ENCODE measurements at regions not wholly inside any gene's neighbourhood (a gene's known extent, or its start where the extent isn't known, plus 50 kb on each side); places are given as distances from the start of the nearest gene placed in this dataset.

DNA sequence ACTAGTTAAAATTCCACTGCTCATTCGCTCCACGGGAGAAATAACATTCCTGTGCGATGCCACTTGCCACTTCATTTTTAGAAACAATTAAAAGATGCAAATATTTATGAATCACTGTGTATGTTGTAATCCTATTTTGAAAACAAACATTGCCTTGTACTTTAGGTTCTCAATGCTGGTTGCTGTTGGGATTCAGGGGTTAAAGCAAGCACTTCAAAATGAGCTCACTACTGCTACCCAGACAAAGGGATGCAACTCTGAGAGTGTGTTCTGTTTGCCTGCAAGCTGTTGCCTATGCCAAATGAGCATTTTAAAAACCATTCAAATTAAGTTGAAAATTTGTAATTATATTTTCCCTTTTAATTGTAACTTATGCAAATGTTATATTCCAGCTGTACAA is 87.5 kb downstream of the RWDD3 start:
- TF ChIP-seq, protein P1, sequence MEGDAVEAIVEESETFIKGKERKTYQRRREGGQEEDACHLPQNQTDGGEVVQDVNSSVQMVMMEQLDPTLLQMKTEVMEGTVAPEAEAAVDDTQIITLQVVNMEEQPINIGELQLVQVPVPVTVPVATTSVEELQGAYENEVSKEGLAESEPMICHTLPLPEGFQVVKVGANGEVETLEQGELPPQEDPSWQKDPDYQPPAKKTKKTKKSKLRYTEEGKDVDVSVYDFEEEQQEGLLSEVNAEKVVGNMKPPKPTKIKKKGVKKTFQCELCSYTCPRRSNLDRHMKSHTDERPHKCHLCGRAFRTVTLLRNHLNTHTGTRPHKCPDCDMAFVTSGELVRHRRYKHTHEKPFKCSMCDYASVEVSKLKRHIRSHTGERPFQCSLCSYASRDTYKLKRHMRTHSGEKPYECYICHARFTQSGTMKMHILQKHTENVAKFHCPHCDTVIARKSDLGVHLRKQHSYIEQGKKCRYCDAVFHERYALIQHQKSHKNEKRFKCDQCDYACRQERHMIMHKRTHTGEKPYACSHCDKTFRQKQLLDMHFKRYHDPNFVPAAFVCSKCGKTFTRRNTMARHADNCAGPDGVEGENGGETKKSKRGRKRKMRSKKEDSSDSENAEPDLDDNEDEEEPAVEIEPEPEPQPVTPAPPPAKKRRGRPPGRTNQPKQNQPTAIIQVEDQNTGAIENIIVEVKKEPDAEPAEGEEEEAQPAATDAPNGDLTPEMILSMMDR (IDR thresholded peaks at IDR 0.05) = no peak
- no peak overlapping the region for H3K4me2 ChIP-seq (replicated peaks; ENCODE audit: extremely low read depth, low read length, poor library complexity, severe bottlenecking)
- H3K36me3 Mint-ChIP-seq = no peaks in the 10 kb centered on the region
- no peaks in the 10 kb centered on the region for H3K4me1 ChIP-seq (ENCODE audit: control insufficient read depth in 1 of 2, insufficient read depth in 2 of 2, low read length in 2 of 2)
- intact Hi-C loops (cut with micrococcal nuclease) = no loop called here
- H3K9me3 Mint-ChIP-seq = peaks cover 0 to 4% (median 0%) of the 10 kb centered on the region in 7 donors
- H3K27ac Mint-ChIP-seq = no peak overlapping the region
- no peak overlapping the region for H3K4me3 Mint-ChIP-seq
- no peak for DNase-seq
- H2AFZ ChIP-seq (ENCODE audit: insufficient read depth, low read depth, low read length, poor library complexity, severe bottlenecking) = no peak overlapping the region
- H3K79me2 ChIP-seq (ENCODE audit: insufficient read depth, low read length) = no peaks in the 10 kb centered on the region
- no CpG with 5 or more reads among the region's 3 CpGs for WGBS (ENCODE audit: insufficient coverage)
- no peaks in the 10 kb centered on the region for H3K9me3 ChIP-seq (replicated peaks in 1 of 2; ENCODE audit: control insufficient read depth in 1 of 2, insufficient read depth in 1 of 2, low read length in 2 of 2)
- H4K20me1 ChIP-seq (ENCODE audit: insufficient read depth, low read length) = no peaks in the 10 kb centered on the region
- no peaks in the 10 kb centered on the region for H3K36me3 ChIP-seq (replicated peaks in 1 of 2; ENCODE audit: control insufficient read depth in 1 of 2, insufficient read depth in 2 of 2, low read length in 2 of 2)
- no peak overlapping the region for H3K9ac ChIP-seq (ENCODE audit: insufficient read depth, low read length, poor library complexity, severe bottlenecking)
- no peak overlapping the region for H3K4me3 ChIP-seq (replicated peaks in 1 of 3; ENCODE audit: low read depth in 2 of 3, low read length in 3 of 3)
- H3K27me3 Mint-ChIP-seq (ENCODE audit: low read depth in 3 of 3) = peaks cover 0 to 5% (median 0%) of the 10 kb centered on the region in 3 donors
- no peak overlapping the region for H3K27ac ChIP-seq (ENCODE audit: low read depth in 1 of 2, low read length in 2 of 2)
- H3K27me3 ChIP-seq (ENCODE audit: control insufficient read depth in 2 of 2, insufficient read depth in 2 of 2, low read length in 2 of 2) = no peaks in the 10 kb centered on the region
- no peaks in the 10 kb centered on the region for H3K4me1 Mint-ChIP-seq

DNA sequence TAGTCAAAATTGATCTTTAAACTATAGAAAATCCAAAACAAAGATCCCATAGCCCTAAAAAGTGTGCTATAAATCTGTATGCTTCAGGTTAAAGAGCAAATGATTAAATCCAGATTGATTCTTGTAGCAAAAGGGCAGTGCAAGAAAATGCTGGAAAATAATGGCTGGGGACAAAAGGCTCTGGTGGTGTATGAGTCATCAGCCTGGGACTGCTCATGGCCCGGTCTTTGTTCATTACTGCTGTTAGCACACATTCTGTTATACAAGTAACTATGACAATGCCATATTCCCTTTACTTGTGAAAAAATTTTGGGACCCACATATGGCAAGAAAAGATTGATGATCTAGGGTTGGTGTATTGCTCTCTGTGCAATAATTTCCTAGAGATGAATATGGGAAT is 89.1 kb downstream of the RWDD3 start:
- WGBS (ENCODE audit: insufficient coverage) = no CpG with 5 or more reads among the region's 1 CpG
- intact Hi-C loops (cut with micrococcal nuclease) = no loop called here
- TF ChIP-seq, protein P1 (IDR thresholded peaks at IDR 0.05) = no peak

More for the DNA sequence above, 89.1 kb downstream of the RWDD3 start:
- no peaks in the 10 kb centered on the region for H3K36me3 ChIP-seq (replicated peaks in 1 of 2; ENCODE audit: control insufficient read depth in 1 of 2, insufficient read depth in 2 of 2, low read length in 2 of 2)
- H3K4me1 ChIP-seq (ENCODE audit: control insufficient read depth in 1 of 2, insufficient read depth in 2 of 2, low read length in 2 of 2) = no peaks in the 10 kb centered on the region
- Mint-ChIP-seq H3K4me1 (no peaks in the 10 kb centered on the region), H3K36me3 (no peaks in the 10 kb centered on the region), H3K27me3 (ENCODE audit: low read depth in 3 of 3) (peaks cover 0 to 5% (median 0%) of the 10 kb centered on the region in 3 donors), H3K27ac (no peak overlapping the region), H3K4me3 (no peak overlapping the region), H3K9me3 (peaks cover 0 to 5% (median 0%) of the 10 kb centered on the region in 7 donors)
- H3K27ac ChIP-seq (ENCODE audit: low read depth in 1 of 2, low read length in 2 of 2) = no peak overlapping the region
- H2AFZ ChIP-seq (ENCODE audit: insufficient read depth, low read depth, low read length, poor library complexity, severe bottlenecking) = no peak overlapping the region
- H3K9me3 ChIP-seq (replicated peaks in 1 of 2; ENCODE audit: control insufficient read depth in 1 of 2, insufficient read depth in 1 of 2, low read length in 2 of 2) = no peaks in the 10 kb centered on the region
- H3K9ac ChIP-seq (ENCODE audit: insufficient read depth, low read length, poor library complexity, severe bottlenecking) = no peak overlapping the region
- no peaks in the 10 kb centered on the region for H4K20me1 ChIP-seq (ENCODE audit: insufficient read depth, low read length)
- no peak overlapping the region for H3K4me3 ChIP-seq (replicated peaks in 1 of 3; ENCODE audit: low read depth in 2 of 3, low read length in 3 of 3)
- H3K4me2 ChIP-seq (replicated peaks; ENCODE audit: extremely low read depth, low read length, poor library complexity, severe bottlenecking) = no peak overlapping the region
- H3K27me3 ChIP-seq (ENCODE audit: control insufficient read depth in 2 of 2, insufficient read depth in 2 of 2, low read length in 2 of 2) = no peaks in the 10 kb centered on the region
- DNase-seq = no peak
- no peaks in the 10 kb centered on the region for H3K79me2 ChIP-seq (ENCODE audit: insufficient read depth, low read length)

Measured in CD14-positive monocyte (primary cell).